CD4-positive, alpha-beta T cell treated with Interleukin-17A for 4 hours (primary cell): ENCODE measurements at regions not wholly inside any gene's neighbourhood (a gene's known extent, or its start where the extent isn't known, plus 50 kb on each side); places are given as distances from the start of the nearest gene placed in this dataset.
"Not testable (repeated sequence)": the region's sequence is repeated elsewhere in the genome, so short reads cannot be mapped to it uniquely, and the experiment has no call there.

Experiments used
- DNase-seq: peaks from one replicate; pipeline ENCODE4 v3.0.0-alpha.2; 2020; ENCODE audit warnings: mixed read lengths

DNA sequence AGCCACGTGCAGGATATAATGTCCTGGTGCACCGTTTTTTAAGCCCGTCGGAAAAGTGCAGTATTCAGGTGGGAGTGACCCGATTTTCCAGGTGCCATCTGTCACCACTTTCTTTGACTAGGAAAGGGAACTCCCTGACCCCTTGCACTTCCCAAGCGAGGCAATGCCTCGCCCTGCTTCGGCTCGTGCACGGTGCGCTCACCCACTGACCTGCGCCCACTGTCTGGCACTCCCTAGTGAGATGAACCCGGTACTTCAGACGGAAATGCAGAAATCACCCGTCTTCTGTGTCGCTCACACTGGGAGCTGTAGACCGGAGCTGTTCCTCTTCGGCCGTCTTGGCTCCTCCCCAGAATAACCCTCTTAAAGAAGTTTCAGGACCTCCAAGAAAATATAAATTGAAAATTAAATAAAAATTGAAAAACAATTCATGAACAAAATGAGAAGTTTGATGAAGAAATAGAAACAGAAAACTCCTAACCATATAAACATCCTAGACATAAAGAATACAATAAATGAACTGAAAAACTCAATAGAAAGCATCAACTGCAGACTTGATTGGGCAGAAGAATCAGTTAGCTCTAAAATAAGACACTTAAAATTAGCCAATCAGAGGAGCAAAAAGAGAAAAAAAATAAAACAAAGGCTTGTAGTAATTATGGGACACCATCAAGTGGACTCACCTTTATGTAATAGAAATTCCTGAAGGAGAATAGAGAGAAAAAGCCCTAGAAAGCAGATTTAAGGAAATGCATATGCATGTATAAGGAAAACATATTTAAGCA lies 249.3 kb upstream of the GOT2 start:
- not testable (repeated sequence) for DNase-seq

- DNase-seq = no peak
Observed at GRCh38 chr16:58970775-58971174, 236.7 kb upstream of the GOT2 start.

DNA sequence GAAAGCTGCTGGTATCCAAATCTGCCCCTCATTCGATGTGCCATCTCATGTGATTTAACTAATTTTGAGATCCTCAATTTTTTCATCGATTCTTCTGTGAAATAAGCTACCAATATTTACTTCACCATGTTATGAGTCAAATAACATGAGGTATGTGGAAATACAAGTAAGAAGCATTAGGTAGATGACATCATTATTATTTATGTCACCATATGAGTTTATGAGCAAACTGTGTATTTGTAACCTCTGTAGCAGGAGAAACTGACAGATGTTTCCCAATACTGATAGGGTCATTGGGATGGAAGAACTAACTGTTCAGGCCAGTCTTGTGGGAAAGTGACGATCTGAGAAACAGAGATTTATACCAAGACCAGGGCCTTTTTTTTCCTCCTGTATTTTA lies 229.4 kb upstream of the GOT2 start:
- DNase-seq = no peak

DNA sequence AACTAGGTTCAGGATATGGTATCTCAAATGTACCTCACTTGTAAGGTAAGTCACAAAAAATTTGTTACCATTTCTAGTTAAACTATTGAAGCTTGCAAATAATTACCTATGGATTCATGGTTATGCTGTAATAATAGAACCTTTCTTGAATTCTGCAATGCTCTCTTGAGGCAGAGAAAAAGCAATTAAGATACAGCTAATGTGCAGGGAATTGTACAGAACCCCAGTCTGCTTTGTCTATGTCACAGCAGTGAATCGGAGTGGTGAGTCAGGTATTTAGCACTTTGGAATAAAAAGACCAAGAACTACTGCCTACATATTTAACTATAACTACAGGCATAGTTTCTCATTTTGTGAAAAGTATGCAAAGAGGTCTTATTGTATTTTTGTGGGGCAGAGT lies 228.7 kb upstream of the GOT2 start:
- DNase-seq = no peak

DNA sequence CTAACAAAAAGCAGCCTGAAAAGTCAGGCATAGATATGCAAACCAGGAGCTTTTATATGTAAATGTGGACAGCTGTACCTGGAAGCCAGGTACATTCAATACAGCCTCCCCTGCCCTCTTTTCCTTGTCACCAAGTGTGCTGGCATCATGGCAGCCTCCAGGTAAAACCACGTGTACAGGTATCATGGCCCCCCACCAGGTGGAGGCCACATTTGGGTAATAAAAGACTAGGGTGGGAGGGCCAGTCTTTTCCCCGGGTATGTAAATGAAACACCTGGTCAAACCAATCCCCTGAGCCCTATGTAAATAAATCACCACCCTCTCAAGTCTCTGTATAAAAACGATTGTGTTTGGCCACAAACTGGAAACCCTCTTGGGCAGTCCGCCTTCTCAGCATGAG lies 226.4 kb upstream of the GOT2 start:
- DNase-seq = no peak

GRCh38 chr16:58960034-58960433 lies 225.9 kb upstream of the GOT2 start:
- no peak for DNase-seq

DNA sequence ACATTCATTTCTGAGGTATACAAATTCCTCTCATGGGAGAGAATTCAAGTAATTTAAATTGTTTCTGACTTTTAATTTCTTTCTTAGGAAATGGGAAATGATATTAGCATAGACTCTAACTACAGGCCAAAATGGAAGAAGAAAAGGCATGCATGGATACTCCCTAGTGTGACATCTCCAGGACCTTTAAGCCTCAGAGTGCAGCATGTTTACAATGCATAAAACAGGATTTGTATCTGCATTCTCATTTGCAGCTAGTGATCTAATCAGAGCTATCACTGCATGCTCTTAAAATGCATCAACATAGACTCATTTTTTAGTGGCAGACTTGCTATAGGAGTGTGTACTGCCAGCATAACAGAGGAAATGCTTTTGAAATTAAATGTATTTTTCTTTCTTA lies 224.6 kb upstream of the GOT2 start:
- DNase-seq = no peak

DNA sequence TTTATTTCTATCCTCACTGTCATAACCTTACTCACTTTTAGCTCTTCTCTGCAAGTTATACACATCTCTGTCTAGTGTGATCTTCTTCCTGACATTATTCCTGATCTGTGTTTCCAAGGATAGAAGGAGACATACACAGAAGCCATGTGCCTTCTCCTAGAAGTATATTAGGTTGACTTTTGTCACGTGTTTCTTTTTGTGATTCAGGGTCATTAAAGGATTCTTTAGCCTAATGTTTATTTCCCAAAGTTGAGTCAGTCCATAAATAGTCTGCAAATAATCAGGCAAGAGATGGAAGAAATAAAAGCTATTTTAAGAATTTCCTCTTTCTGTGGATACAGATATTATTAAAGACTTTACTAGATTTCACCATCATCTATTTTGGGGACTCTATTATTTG lies 214.1 kb upstream of the GOT2 start:
- DNase-seq = no peak

GRCh38 chr16:58940609-58941008 lies 206.5 kb upstream of the GOT2 start:
- no peak for DNase-seq

- DNase-seq = no peak
Observed at GRCh38 chr16:58938811-58939210, 204.7 kb upstream of the GOT2 start.

- no peak for DNase-seq
Observed at GRCh38 chr16:58937661-58938060, 203.5 kb upstream of the GOT2 start.

DNA sequence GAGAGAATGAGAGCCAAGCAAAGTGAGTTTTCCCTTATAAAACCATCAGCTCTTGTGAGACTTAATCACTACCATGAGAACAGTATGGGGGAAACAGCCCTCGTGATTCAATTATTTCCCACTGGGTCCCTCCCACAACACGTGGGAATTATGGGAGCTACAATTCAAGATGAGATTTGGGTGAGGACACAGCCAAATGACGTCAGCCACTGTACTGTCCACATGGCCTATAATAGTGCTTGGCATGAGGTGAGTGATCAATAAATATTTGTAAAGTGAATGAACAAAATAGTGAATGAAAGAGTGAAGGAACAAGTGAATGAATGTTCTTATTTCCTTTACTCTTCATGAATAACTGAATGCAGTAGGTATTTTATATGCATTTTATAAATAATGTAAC lies 199.1 kb upstream of the GOT2 start:
- no peak for DNase-seq

DNA sequence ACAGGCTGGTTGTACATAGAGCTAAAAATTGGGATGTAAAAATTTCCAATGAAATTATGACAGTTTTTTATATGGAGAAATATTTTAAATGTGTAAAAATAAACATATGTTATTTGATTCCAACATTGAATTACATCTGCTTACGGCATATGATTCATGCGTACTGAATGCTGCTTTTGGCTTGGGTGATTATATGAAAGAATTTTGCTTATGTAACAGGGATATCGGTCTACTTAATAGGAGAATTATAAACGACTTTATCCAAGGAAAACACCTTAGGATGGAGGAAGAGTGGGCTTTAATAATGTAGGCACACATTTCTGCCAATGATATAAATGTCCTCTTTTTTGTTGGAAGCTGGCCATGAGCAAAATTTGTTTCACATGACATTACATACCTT lies 197.3 kb upstream of the GOT2 start:
- no peak for DNase-seq

- no peak for DNase-seq
Observed at GRCh38 chr16:58923094-58923493, 189.0 kb upstream of the GOT2 start.

DNA sequence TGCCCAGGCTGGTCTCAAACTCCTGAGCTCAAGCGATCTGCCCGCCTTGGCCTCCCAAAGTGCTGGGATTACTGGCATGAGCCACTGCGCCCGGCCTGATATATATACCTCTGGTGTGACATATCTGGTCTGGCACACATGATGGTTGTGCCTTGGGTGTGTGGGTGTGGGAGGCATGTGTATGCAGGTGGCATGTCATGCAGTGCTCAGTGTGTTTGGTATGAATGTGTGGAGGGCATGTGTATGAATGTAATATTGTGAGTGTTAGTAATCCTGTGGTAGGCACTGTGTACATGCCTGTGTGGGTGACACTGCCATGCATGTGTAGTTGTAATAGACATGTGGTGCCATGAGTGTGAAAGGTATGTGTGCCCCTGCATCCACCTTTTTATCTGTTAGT lies 179.3 kb upstream of the GOT2 start:
- DNase-seq = no peak

- DNase-seq = no peak
Observed at GRCh38 chr16:58912571-58912970, 178.5 kb upstream of the GOT2 start.

- no peak for DNase-seq
Observed at GRCh38 chr16:58906981-58907715, 173.0 kb upstream of the GOT2 start.

DNA sequence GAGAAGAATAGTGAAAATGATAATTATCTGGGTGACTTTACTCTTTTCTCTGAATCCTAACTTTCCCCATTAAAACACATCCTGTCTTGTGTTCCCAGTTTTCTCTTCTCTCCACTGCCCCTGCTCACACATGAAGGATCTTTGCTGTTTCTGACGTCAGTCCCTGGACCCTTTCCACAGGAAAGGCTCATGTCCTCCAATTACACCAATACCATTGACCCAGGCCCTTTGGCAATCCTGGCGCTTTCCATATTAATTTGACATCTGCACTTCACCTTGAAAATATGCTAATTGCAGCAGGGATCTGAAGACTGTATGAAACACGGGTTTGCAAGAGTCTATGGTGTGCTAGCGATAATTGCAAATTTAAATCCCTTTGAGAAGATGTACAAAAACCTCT lies 170.2 kb upstream of the GOT2 start:
- no peak for DNase-seq

- DNase-seq = no peak
Observed at GRCh38 chr16:58889516-58889915, 155.4 kb upstream of the GOT2 start.

- no peak for DNase-seq
Observed at GRCh38 chr16:58885528-58886170, 151.5 kb upstream of the GOT2 start.

- no peak for DNase-seq
Observed at GRCh38 chr16:58884141-58884540, 150.0 kb upstream of the GOT2 start.

- no peak for DNase-seq
Observed at GRCh38 chr16:58883131-58883530, 149.0 kb upstream of the GOT2 start.

DNA sequence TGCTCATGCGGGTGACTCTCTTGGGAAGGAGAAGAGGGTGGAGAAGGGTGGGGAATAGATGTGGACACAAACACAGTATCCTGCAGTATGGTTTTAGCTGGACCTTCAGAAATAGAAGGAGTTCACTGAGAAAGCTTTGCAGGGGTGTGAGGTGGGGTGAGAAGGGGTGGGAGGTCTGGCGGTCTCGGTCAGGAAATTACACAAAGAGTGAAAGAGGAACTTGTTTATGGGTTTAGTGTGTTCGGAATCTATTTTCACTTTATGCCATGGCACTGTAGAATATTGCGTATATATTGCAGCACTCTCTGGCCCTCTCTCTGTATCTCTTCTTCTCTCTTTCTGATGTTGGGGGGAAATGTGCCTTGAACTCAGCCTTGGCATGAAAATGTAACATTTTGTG lies 148.2 kb upstream of the GOT2 start:
- DNase-seq = no peak

DNA sequence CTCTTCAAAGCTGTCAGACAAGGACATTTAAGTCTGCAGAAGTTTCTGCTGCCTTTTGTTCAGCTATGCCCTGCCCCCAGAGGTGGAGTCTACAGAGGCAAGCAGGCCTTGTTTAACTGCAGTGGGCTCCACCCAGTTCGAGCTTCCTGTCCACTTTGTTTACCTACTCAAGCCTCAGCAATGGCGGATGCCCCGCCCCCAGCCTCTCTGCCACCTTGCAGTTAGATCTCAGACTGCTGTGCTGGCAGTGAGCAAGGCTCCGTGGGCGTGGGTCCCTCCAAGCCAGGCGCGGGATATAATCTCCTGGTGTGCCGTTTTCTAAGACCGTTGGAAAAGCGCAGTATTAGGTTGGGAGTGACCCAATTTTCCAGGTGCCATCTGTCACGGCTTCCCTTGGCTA lies 144.5 kb upstream of the GOT2 start:
- not testable (repeated sequence) for DNase-seq
